Stimulated activated naive CD4-positive, alpha-beta T cell (primary cell): ENCODE measurements at regions not wholly inside any gene's neighbourhood (a gene's known extent, or its start where the extent isn't known, plus 50 kb on each side); places are given as distances from the start of the nearest gene placed in this dataset.
"Not testable (repeated sequence)": the region's sequence is repeated elsewhere in the genome, so short reads cannot be mapped to it uniquely, and the experiment has no call there.

ENCODE experiments used
- DNase-seq, 6 experiments: peaks; one replicate each; lab custom pipeline; 2025; lab: John Stamatoyannopoulos, UW

DNA sequence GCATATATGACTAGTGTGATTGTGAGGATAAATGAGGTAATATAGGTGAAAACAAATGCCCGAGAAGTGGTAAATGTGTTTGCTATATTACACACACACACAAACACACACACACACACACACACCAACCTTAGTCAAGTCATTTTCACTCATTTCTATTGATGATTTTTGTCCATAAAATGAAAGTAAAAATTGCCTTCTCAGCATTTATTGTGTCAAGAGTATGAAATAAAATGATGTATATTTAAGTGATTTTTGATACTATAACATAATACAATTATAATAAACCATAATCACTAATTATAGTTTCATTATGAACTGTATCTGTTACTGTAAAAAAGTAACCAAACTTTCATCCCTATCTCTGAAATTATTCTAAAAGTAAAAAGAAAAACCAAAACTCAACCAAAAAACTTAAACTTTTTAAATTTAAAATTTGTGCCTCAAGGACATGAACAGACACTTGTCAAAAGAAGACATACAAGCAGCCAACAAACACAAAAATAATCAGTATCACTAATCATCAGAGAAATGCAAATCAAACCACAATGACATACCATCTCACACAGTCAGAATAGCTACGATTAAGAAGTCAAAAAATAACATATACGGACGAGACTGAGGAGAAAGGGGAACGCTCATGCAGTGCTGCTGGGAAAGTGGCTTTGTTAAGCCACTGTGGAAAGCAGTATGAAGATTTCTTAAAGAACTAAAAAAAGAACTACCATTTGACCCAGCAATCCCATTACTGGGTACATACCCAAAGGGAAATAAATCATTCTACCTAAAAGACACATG, 601.0 kb downstream of the TMA16 start:
- DNase-seq: no peak

DNA sequence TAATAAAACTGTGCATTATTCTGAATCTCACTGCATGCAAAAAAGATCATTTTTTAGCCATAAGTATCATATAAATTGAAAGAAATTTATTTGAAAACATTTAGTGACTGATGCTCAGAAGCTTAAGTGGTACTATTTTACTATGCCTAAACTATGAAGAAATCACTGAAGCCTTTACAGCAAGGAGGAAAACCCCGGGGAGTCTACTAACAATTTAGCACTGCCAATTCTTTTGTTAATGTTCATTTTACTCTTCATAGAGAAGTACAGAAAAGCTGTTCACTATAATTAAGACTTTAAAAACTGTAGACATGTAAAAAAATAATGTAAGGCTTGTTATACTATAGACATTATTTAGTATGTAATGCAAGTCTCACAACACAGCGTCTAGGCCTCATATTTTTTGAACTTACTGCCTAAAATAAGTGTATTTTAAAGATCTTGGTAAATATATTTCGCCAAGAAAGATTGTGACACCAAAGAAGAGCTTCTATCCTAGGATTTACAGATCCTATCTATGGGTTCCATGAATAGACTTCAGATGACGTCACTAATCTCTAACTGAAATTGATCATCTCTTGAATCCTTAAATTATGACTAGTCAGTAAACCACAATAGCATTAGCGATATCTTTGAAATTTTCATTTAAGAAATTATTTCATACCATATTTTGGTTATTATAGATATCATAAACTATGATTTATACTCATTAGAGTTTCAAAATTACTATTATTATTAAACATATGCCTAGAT, 602.5 kb downstream of the TMA16 start:
- DNase-seq: no peak

DNA sequence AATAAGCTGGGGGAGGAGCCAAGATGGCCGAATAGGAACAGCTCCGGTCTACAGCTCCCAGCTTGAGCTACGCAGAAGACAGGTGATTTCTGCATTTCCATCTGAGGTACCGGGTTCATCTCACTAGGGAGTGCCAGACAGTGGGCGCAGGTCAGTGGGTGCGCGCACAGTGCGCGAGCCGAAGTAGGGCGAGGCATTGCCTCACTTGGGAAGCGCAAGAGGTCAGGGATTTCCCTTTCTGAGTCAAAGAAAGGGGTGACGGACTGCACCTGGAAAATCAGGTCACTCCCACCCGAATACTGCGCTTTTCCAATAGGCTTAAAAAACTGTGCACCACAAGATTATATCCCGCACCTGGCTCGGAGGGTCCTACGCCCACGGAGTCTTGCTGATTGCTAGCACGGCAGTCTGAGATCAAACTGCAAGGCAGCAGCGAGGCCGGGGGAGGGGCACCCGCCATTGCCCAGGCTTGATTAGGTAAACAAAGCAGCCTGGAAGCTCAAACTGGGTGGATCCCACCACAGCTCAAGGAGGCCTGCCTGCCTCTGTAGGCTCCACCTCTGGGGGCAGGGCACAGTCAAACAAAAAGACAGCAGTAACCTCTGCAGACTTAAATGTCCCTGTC, 606.4 kb downstream of the TMA16 start:
- not testable (repeated sequence) for DNase-seq

DNA sequence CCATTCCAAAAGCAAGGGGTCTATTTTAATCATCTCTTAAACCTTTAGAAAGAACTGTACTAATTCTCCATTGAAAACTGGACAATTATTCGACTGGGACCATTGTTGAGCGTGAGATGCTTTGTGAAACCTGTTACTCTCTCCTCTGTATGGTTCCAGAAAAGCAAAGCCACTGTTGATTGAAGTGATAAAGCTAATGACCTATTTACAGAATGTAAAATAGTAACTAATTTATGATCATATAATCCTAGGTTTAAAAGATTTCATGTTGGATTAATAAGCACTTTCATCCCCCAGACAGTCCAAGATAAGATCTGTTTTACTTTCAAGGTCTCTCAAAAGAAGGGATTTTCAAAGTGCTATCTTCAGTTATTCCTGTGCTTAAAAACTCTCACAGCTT, 614.5 kb downstream of the TMA16 start:
- no peak for DNase-seq

DNA sequence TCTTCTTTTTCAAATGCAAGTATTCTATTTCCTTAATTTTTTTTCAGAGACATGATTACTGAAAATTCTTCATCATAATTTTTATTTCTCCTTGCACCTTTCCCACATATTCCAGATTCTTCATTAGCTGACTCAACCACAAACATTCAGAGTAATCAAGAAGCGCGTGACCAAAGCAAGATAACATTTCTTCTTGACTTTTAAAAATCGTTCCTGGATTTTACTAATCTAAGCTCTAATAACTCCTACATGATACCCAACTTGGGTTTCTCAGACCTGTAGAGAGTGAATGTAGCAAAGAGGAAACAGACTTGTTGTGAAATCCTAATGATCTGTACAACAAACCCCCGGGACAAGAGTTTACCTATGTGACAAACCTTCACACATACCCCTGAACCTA, 615.0 kb downstream of the TMA16 start:
- DNase-seq: no peak

DNA sequence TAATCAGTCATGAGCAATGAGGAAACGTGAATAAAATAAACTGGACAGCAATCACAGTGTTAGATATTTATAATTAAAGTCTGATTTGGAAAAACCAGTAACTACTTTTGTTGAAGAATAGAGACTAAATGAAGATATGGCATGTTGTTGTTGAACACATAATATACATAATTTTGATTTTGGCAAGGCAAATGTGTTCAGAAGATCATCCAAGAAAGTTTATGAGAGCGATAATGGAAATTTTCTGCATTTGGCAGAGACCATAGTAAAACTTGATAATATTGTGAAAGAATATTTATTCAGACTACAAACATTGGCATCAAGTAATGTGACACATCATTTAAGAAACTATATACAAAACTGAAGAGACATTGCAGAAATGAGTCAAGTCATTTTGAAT, 620.7 kb downstream of the TMA16 start:
- no peak for DNase-seq

DNA sequence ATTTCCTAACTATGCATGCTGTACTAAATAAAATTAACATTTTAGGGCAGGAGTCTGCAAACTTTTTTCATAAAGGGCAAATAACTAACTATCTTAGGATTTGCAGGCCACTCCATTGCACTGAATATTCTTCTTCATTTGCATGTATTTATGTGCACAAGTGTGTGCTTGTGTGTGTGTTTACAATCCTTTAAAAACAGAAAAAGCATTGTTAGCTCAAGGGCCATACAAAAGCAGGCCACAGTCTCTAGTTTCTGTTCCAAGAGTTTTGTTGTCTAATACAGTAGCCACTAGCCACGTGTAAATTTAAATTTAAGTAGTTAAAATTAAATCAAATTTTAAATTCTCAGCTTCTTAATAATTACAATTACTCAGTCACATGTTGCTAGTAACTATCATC, 621.8 kb downstream of the TMA16 start:
- DNase-seq: no peak

DNA sequence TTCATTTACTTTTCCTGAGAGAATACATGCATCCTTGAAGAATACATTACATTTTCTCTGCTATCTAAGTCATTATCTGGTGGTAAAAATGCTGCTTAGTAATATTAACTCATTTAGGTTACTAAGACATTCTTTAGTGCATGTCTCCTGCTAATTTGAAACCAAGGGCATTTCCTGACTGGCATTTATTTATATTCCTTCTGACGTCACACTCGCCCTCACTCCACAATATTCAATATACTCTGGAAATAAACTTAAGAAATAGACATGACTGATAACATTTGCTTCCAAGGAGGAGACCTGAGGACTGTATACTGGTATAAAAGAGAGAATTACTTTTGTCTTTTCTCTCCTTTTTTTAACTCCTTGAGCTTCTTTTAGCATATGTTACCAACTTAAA, 619.5 kb upstream of the SMIM31 start:
- no peak for DNase-seq

DNA sequence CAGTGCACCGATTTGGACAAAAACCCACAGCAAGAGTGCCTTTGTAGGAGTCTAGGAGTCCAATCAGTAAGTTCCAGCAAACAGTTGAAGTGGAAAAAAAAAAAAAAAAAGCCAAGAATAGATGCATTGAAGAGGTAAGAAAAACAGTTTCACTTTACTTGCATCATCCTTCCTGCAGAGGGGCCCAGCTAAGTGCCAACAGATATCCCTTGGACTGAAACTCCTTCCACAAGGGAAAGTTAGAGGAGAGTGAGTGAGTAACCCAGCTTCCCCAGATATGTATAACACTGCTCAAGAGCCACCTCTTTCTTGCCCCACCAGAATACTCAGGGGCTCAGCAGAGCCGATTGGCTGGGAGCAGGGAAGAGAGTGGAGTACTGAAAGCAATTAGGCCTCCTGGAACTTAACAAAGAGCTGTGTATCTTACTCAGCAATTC, 617.7 kb upstream of the SMIM31 start:
- DNase-seq: no peak

DNA sequence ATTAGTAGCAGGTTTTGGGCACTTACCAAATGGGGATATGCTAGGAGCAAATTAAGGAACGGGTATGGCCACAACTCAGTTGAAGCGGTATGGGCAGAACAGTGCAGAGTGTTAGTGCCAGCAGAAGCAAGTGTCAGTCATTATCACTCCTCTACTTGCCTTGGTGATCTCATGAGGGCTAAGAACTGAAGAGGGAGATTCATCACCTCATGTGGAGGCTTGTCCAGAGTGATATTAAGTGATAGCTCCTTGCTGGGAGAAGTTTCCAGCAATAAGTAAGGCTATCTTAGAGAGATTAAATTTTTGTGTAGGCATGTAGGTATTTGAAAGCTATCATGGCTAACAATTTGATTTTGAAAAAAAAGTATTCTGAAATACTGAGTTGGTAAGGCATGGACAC, 615.4 kb upstream of the SMIM31 start:
- DNase-seq: no peak

DNA sequence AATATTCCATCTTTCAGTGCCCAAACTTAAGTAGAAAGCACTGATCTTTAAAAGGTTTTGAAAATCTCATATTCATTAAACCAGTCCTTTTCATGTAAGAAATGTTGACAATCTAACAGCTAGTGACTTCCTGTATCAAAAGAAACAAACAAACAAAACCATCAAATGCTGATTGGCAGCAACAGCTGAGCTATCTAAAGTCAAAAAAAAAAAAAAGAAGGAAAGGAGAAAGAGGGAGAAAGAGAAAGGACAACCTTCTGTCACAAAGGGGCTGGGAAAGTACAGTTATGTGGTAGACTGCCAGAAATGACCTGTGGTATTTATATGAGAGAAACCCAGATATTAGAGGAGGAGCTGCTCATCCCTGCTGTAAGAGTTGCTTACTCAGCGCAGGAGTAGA, 614.6 kb upstream of the SMIM31 start:
- no peak for DNase-seq

DNA sequence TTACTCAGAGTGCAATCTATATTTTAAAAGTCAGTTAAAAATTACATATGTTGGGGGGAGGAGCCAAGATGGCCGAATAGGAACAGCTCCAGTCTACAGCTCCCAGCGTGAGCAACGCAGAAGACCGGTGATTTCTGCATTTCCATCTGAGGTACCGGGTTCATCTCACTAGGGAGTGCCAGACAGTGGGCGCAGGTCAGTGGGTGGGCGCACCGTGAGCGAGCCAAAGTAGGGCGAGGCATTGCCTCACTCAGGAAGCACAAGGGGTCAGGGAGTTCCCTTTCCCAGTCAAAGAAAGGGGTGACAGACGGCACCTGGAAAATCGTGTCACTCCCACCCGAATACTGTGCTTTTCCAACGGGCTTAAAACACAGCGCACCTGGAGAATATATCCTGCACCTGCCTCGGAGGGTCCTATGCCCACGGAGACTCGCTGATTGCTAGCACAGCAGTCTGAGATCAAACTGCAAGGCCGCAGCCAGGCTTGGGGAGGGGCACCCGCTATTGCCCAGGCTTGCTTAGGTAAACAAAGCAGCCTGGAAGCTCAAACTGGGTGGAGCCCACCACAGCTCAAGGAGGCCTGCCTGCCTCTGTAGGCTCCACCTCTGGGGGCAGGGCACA, 612.1 kb upstream of the SMIM31 start:
- not testable (repeated sequence) for DNase-seq

DNA sequence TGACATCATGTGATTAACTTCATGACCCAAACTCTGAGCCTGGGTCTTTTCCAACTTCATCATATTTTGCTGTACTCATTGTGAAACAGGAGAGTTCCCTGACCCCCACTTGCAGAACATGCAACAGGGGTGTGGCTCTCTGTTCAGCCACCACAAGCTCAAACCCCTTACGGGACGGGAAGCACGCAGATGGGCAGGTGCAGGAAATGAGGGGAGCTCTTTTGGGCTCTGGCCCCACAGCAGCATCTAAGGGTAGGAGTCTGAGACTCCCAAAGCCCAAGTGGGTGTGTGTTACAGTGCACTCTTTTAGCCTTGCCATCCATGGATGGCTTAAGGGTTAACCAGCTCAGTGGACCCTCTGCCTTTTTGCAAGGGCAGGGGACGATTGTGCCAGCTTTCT, 599.5 kb upstream of the SMIM31 start:
- no peak for DNase-seq

DNA sequence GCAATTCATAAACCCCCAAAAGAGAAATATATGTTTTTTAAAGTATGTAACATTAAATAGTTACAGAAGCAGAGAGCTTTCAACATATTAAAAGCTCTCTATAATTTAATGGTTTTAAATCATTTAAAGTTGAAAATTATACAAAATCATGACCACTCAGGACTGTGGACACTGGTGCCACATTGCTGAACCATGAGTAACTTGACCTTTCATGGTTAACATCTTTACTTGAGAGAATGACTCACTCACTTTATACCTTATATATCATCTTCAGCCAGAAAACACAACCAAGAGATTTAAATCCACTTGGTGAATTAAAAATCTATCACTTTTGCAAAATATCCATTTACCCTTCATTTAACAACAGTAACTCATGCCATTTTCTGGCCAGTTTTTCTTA, 584.3 kb upstream of the SMIM31 start:
- DNase-seq: no peak

DNA sequence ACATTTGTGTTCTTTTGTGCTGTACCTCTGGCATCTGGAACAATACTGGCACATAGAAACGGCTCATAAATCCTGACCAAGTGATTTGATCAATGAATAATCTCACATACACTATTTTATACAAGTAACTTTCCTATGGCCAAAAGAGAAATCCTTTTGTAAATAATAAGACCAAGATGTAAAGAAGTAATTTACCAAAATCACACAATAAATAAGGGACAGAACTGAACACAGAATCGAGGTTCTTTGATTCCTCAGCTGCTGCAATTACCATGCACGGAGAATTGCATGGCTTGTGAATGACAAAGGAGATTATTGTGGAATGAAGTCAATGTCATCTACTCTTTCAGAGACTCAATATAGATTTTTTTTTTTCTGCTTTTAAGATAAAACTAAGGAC, 576.8 kb upstream of the SMIM31 start:
- DNase-seq: no peak

DNA sequence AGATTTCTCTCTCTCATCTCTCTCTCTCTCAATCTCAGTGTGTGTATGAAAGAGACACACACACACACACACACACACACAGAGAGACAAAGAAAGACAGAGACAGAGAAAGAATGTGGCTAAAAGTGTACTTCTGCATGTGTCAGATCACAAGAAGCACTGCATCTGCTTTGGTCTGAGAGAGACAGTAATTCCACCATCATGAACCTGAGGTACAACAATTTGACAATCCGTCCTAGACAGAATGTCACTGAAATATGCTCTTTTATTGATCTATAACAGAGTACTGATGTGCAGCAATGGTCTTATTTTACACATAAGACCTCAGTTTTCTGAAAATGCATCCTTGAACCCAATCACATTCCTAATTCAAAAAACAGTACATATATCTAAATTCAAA, 576.2 kb upstream of the SMIM31 start:
- DNase-seq: no peak

DNA sequence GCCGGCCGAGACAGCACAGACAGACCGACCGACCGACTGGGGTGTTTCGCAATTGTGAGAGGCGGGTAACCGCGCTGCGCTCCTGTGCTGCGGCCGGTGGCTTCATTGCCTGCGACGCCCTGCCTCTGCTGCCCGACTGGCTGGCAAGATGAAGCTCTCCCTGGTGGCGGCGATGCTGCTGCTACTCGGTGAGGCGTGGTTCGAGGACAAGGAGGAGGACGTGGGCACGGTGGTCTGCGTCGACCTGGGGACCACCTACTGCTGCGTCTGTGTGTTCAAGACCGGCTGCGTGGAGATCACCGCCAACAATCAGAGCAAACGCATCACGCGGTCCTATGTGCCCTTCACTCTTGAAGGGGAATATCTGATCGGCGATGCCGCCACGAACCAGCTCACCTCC, 565.7 kb upstream of the SMIM31 start:
- no peak for DNase-seq

DNA sequence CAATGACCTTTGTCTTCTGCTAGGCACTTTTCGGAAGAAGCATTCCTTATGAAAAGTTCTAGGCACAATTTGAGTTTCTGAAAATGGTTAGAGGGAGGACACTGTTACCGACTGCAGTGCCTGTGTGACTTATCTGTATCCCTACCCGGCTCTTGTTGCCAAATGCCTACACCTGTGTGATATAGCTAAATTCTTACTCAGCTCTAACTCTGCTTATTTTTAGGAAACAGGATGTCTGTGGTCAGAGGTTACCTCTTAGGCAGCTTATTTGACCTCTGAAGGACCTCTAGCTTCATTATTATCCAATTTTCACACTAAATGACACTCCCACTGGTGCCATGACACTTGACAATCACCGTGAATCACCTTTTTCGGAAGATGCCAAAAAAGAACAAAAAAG, 561.1 kb upstream of the SMIM31 start:
- no peak for DNase-seq

DNA sequence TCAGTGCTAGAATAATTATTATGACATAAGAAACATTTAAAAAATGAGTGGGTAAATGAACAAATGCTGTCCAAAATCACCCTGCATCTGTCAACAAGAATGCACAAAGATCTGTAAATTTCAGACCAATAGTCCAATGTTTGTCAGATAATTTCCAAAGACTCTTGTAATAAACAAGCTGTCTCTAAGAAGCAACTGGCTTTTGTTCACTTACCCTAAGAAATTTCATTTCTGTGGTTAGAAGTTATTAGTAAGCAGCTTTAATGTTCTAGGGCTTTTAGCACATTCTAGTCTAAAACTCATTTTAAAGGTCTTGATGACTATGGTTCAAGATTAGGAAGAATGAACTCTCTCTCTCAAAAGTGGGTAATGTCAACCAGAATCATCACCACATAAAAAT, 560.3 kb upstream of the SMIM31 start:
- no peak for DNase-seq

DNA sequence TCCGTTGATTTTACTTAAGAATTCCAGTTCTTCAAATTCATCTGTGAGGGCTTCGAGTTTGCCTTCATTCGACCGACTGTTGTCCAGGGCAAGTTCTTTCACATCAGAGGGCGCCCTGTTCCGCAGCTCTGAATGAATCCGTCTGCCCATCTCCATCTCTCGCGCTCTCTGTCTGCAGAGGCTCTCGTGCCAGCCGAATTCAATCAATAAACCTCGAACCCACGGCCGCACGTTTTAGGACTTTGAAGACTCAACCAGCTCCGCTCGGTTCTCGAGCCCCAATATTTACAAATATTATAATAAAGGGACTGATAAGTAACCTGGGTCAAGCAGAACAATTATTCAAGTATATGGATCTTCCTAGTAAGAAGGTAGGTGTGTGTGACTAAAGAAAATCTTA, 556.4 kb upstream of the SMIM31 start:
- no peak for DNase-seq

DNA sequence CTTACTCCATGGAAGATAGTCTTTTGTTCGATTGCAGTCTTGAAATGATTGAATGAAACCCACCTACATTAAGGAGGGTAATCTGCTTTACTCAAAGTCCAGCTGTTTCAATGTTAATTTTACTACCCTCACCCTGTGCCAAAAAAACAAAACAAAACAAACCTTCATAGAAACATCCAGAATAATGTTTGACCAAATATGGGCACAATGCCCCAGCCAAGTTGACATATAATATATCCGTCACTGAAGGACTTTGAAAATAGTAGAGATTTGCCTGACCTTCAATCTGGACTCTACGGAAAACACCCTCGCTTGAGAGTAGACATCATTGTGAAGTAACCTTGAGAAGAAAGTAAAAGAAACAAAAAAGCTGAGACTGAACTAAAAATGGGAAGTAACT, 550.5 kb upstream of the SMIM31 start:
- DNase-seq: no peak

DNA sequence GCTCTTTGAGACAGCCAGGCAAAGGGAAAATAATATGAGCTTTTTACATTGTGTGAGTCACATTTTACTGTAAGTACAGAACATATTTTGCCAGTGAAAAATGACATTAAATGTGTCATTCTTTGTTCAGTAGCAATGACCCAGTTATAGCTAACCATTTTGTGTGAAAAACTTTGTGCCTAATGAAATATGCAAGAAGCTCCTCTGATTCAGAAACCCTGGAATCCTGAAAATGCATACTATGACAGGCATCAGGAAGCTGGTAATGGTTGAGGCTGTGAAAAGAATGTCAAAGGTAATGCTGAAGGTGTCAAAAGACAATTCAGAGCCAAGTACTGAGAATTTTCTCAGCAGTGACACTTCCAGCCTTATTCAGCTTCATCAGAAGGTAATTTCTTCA, 549.5 kb upstream of the SMIM31 start:
- DNase-seq: no peak

DNA sequence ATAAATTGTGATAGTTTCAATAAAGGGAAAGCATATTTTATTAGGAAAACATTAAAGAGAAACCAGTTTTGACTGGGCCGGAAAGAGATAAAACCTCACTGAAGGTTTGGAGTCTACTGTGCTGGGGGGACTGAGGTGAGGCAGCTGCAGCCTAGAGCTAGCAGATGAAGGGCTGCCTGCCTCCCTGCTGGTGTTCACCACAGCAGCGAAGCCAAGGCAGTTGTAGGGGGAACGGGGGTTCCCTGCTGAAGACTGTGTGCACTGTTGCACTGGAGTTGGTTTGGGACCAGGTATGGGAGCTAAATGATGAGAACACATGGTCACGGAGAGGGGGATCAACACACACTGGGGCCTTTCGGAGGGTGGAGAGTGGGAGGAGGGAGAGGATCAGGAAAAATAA, 546.5 kb upstream of the SMIM31 start:
- no peak for DNase-seq
